A549 (cell line): ENCODE measurements at regions not wholly inside any gene's neighbourhood (a gene's known extent, or its start where the extent isn't known, plus 50 kb on each side); places are given as distances from the start of the nearest gene placed in this dataset.
A peak's percentile ranks its signal among the peaks of the same experiment; 100 is the strongest.

Experiments
- ATAC-seq, 2 experiments: fragments of 200-7000 bp in 1 of 2; fragments of >200 bp in 1 of 2; cut with Nextera tagmentation in 1 of 2; cut with Tn5 transposase in 1 of 2; 3 replicates each; pipeline versions ENCODE4 v1.8.0 to v1.9.1; 2018 to 2020; ENCODE audit warnings: mild to moderate bottlenecking in 1 of 2, moderate library complexity in 1 of 2
- CTCF ChIA-PET: fragments of 300-600 bp; sonication (Branson Sonifier 250); formaldehyde crosslinking; extraction: SDS; loops from one replicate; lab custom pipeline; 2021; ENCODE audit warnings: antibody characterized with exemption, inconsistent platforms; lab: Yijun Ruan, JAX
- POLR2A ChIA-PET: fragments of 350-600 bp; formaldehyde crosslinking; extraction: SDS; loops from one replicate; lab custom pipeline; 2021; ENCODE audit warnings: antibody characterized with exemption, inconsistent platforms; lab: Yijun Ruan, JAX
- DNase-seq, 2 experiments: peaks; one replicate each; pipeline versions ENCODE4 v3.0.0 to v3.0.0-alpha.2; 2011 to 2016; ENCODE audit warnings: low read depth in 1 of 2, low spot score in 1 of 2
- FAIRE-seq: peaks from 2 replicates; lab custom pipeline; 2011; peaks lifted over from hg19 to GRCh38; lab: Jason Lieb, UNC
- H3K27ac ChIP-seq, 2 experiments: fragments of >200 bp; sonication (Bioruptor Twin); formaldehyde crosslinking; 3 replicates each; pipeline ENCODE4 v1.5.1; 2016 to 2017
- H3K4me1 ChIP-seq: fragments of >200 bp; sonication (Bioruptor Twin); formaldehyde crosslinking; 3 replicates; pipeline ENCODE4 v1.6.1; 2016
- H3K4me2 ChIP-seq: fragments of >200 bp; sonication (Bioruptor Twin); formaldehyde crosslinking; 3 replicates; pipeline ENCODE4 v1.6.1; 2016
- H3K4me3 ChIP-seq: fragments of >200 bp; sonication (Bioruptor Twin); formaldehyde crosslinking; 3 replicates; pipeline ENCODE4 v1.5.1; 2016
- H3K9me3 ChIP-seq: fragments of >200 bp; sonication (Bioruptor Twin); formaldehyde crosslinking; 3 replicates; pipeline ENCODE4 v1.6.1; 2016
- ATOH8 ChIP-seq: fragments of 250-450 bp; sonication (Bioruptor Pico); IDR thresholded peaks from 2 replicates; pipeline ENCODE4 v1.5.0; 2020; ENCODE audit warnings: low read depth, mild to moderate bottlenecking, moderate library complexity
- BHLHE40 ChIP-seq: IDR thresholded peaks from 2 replicates; pipeline ENCODE4 v1.6.1; 2012; ENCODE audit warnings: low read depth, low read length, inconsistent platforms
- CTCF ChIP-seq: fragments of >200 bp; sonication (Bioruptor Twin); formaldehyde crosslinking; IDR thresholded peaks from 3 replicates; pipeline ENCODE4 v1.5.1; 2016
- HEYL ChIP-seq: fragments of 250-450 bp; sonication (Bioruptor Pico); IDR thresholded peaks from 2 replicates; pipeline ENCODE4 v1.8.0; 2021; ENCODE audit warnings: mild to moderate bottlenecking, moderate library complexity
- HOXA7 ChIP-seq: fragments of 250-450 bp; sonication (Bioruptor Pico); IDR thresholded peaks from 2 replicates; pipeline ENCODE4 v1.5.0; 2020; ENCODE audit warnings: mild to moderate bottlenecking, moderate library complexity
- HOXB13 ChIP-seq: fragments of 250-450 bp; sonication (Bioruptor Pico); IDR thresholded peaks from 2 replicates; pipeline ENCODE4 v1.5.0; 2020; ENCODE audit warnings: low read depth, mild to moderate bottlenecking, moderate library complexity
- HOXB5 ChIP-seq: fragments of 250-450 bp; sonication (Bioruptor Pico); IDR thresholded peaks from 2 replicates; pipeline ENCODE4 v1.5.0; 2020; ENCODE audit warnings: mild to moderate bottlenecking, moderate library complexity
- KDM1A ChIP-seq: fragments of 200-600 bp; sonication (generic); IDR thresholded peaks from 2 replicates; pipeline ENCODE4 v1.6.1; 2016; ENCODE audit warnings: low read depth, mild to moderate bottlenecking
- MAZ ChIP-seq: fragments of 150-350 bp; IDR thresholded peaks from 2 replicates; pipeline ENCODE4 v1.6.1; 2014; ENCODE audit warnings: antibody characterized with exemption, low read depth, low read length, borderline replicate concordance
- MYC ChIP-seq: IDR thresholded peaks from 2 replicates; pipeline ENCODE4 v1.6.1; 2012; ENCODE audit warnings: mild to moderate bottlenecking, inconsistent platforms, low read length, improper control_type of control experiment, borderline replicate concordance
- NFE2L2 ChIP-seq: fragments of 150-350 bp; conservative IDR thresholded peaks from 2 replicates; pipeline ENCODE4 v1.6.1; 2014; ENCODE audit warnings: low read length
- RAD21 ChIP-seq, 2 experiments: fragments of >200 bp in 1 of 2; sonication (Bioruptor Twin) in 1 of 2; formaldehyde crosslinking in 1 of 2; IDR thresholded peaks in 1 of 2; conservative IDR thresholded peaks in 1 of 2; 2 replicates in 1 of 2; 3 replicates in 1 of 2; pipeline ENCODE4 v1.6.1; 2012 to 2018; ENCODE audit warnings: inconsistent platforms in 1 of 2
- RNF2 ChIP-seq: fragments of 200-600 bp; sonication (generic); IDR thresholded peaks from 2 replicates; pipeline ENCODE4 v1.6.1; 2016; ENCODE audit warnings: low read depth, mild to moderate bottlenecking, antibody characterized with exemption, moderate library complexity, borderline replicate concordance
- SMC3 ChIP-seq: fragments of >200 bp; sonication (Bioruptor Twin); formaldehyde crosslinking; IDR thresholded peaks from 3 replicates; pipeline ENCODE4 v1.6.1; 2018; ENCODE audit warnings: inconsistent platforms
- WGBS: methylation state at CpG from one replicate; pipeline ENCODE4 v1.1.6; 2017; ENCODE audit errors: missing lambda C conversion rate; 5-methylcytosine and 5-hydroxymethylcytosine counted together
- TF ChIP-seq, protein P1 (sequence below): fragments of 450-650 bp; IDR thresholded peaks from 2 replicates; pipeline ENCODE4 v1.6.1; 2014; ENCODE audit warnings: antibody characterized with exemption

- TF ChIP-seq CTCF (no peak), HEYL (CRISPR knock-in tag) (no peak), HOXB13 (no peak)
- TF ChIP-seq, all 56 proteins: peak for 0
Observed at GRCh38 chr14:57068511-57068910, 200.2 kb downstream of the EXOC5 start (continued).

GRCh38 chr14:57066887-57067513, 201.7 kb downstream of the EXOC5 start:
- H3K4me3 ChIP-seq: no peak overlapping the region
- CTCF ChIA-PET: interaction anchor here (0.7 to 1.0 kb wide), 2 partner anchors 178 to 576 kb away, joined by 3 to 5 read pairs; no protein-coding TSS in a partner anchor
- no peaks in the 10 kb centered on the region for H3K9me3 ChIP-seq
- POLR2A ChIA-PET: no interaction called here
- FAIRE-seq: no peak
- H3K27ac ChIP-seq: no peak overlapping the region
- no peak for TF ChIP-seq HOXA7 (CRISPR knock-in tag)
- TF ChIP-seq SMC3: peak; percentile 75
- no peak for TF ChIP-seq BHLHE40
- peak; percentile 80 to 81 for TF ChIP-seq RAD21 (conservative IDR thresholded peaks at IDR 0.05 in 1 of 2, IDR thresholded peaks at IDR 0.05 in 1 of 2)
- no peak for TF ChIP-seq HOXB13
- no peak for TF ChIP-seq ATOH8
- peak; percentile 76 for TF ChIP-seq CTCF
- WGBS: 4% methylated on average over 12 of the region's 12 CpGs
- no peaks in the 10 kb centered on the region for H3K4me1 ChIP-seq
- 0 out of 3 replicates have a peak overlapping the region, but pooled peaks have one; percentile 7 for H3K4me2 ChIP-seq
- peak; percentile 96 to 97 for ATAC-seq
- DNase-seq: peak; percentile 13 to 52

DNA sequence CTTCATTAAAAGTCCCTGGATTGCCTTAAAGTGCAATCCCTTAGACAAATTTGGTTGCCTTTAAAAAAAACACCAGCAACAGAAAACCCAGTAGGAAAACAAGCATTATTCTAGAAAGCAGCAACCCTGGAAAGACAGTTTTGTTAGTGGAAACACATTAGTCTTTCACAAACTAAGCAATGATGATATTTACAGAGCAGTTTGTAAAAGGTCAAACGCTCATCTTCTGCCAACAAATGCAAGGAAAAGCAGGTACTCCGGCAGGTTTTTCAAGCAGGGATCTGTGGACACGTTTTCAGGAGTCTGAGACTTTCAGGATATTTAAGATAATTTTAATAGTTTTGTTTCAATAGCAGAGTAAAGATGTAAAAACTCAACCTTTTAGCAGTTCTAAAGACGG, 202.2 kb downstream of the EXOC5 start:
- no peak for FAIRE-seq
- TF ChIP-seq NFE2L2: no peak
- TF ChIP-seq RNF2: no peak
- CTCF ChIA-PET: no interaction called here
- 41% methylated on average over 4 of the region's 4 CpGs for WGBS
- POLR2A ChIA-PET: no interaction called here
- Histone ChIP-seq H3K4me1 (no peaks in the 10 kb centered on the region), H3K9me3 (no peaks in the 10 kb centered on the region), H3K27ac (no peak overlapping the region), H3K4me3 (no peak overlapping the region), H3K4me2 (no peak overlapping the region)
- ATAC-seq: no peak
- DNase-seq: no peak

DNA sequence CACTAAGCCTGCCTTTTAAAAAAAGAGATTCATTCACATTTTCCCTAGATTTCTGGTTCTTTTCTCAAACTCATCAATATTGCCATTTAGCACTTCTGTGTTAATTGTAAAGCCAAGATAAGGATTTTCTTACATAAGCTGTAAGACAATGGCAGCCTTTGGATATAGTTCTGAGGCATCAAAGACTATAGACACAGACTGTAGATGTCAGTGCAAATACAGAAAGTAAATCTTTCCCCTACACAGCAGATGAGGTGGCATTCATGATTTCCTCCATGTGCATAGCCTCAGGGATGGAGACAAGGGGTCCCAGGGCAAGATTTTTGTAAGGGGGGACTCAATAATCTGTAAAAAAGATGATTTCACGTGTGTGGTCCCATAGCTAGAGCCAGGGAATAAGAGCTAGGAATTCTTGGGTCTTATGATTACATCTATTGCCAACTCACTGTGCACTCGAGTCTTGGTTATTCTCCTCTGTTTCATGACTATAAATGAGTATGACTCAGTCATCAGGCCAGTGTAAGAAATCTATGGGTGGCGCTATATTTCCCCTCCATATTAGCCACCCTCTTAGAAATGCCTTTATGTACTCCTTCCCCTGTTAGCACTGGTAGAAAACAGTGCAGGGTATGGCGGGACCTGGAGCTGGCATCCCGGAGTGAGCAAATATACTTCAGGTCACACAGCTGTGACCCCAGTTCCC, 207.5 kb downstream of the EXOC5 start:
- TF ChIP-seq HOXB5 (CRISPR knock-in tag): no peak
- TF ChIP-seq SMC3: no peak
- no peak for TF ChIP-seq KDM1A
- TF ChIP-seq MAZ: no peak
- TF ChIP-seq MYC: no peak
- TF ChIP-seq, protein P1, sequence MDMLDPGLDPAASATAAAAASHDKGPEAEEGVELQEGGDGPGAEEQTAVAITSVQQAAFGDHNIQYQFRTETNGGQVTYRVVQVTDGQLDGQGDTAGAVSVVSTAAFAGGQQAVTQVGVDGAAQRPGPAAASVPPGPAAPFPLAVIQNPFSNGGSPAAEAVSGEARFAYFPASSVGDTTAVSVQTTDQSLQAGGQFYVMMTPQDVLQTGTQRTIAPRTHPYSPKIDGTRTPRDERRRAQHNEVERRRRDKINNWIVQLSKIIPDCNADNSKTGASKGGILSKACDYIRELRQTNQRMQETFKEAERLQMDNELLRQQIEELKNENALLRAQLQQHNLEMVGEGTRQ: no peak
- Histone ChIP-seq H3K4me1 (peaks cover 11% of the 10 kb centered on the region; the same call in 2 of the 3 replicates), H3K4me2 (no peak overlapping the region), H3K9me3 (no peaks in the 10 kb centered on the region), H3K27ac (no peak overlapping the region), H3K4me3 (no peak overlapping the region)
- WGBS: 53% methylated on average over 5 of the region's 5 CpGs
- no peak for DNase-seq
- CTCF ChIA-PET: interaction anchor here (1.3 kb wide), 1 partner anchor 14 kb away, joined by 4 read pairs; no protein-coding TSS in a partner anchor
- no peak for FAIRE-seq
- ATAC-seq: no peak
- POLR2A ChIA-PET: no interaction called here
